Ovary (tissue), 7 donors: ENCODE measurements at regions not wholly inside any gene's neighbourhood (a gene's known extent, or its start where the extent isn't known, plus 50 kb on each side); places are given as distances from the start of the nearest gene placed in this dataset.

ENCODE experiments used
- DNase-seq, 5 donors: peaks; one replicate each; pipeline ENCODE4 v3.0.0-alpha.2; 2019 to 2020
- H3K27ac ChIP-seq, 2 donors: fragments of 200-600 bp; one replicate each; pipeline versions ENCODE4 v1.5.1 to v1.8.0; 2019 to 2022
- H3K27me3 ChIP-seq: fragments of 200-600 bp; one replicate; pipeline ENCODE4 v1.8.0; 2022
- H3K36me3 ChIP-seq: fragments of 200-600 bp; sonication (generic); one replicate; pipeline ENCODE4 v1.5.1; 2019
- H3K4me1 ChIP-seq: one replicate; pipeline ENCODE4 v1.8.1; 2013; ENCODE audit warnings: mild to moderate bottlenecking, moderate library complexity; ENCODE audit not compliant: insufficient read depth
- H3K4me3 ChIP-seq: fragments of 200-600 bp; sonication (generic); one replicate; pipeline ENCODE4 v1.5.1; 2017
- H3K9me3 ChIP-seq, 2 donors: fragments of 200-600 bp in 1 of 2; sonication (generic) in 1 of 2; one replicate each; pipeline versions ENCODE4 v1.5.1 to v1.8.1; 2013 to 2019; ENCODE audit warnings: mild to moderate bottlenecking in 1 of 2, moderate library complexity in 1 of 2
- EP300 ChIP-seq: sonication (generic); formaldehyde crosslinking; IDR thresholded peaks from one replicate; pipeline ENCODE4 v1.6.1; 2017; ENCODE audit warnings: antibody characterized with exemption
- POLR2A ChIP-seq: fragments of 450-650 bp; IDR thresholded peaks from one replicate; pipeline ENCODE4 v1.6.1; 2017; ENCODE audit warnings: antibody characterized with exemption, mild to moderate bottlenecking, moderate library complexity
- WGBS, 3 donors: extraction: QIAGEN DNeasy Blood & Tissue Kit in 1 of 3; methylation state at CpG; one replicate each; pipeline versions ENCODE4 v1.1.5 to v1.1.7; 2013 to 2017; 5-methylcytosine and 5-hydroxymethylcytosine counted together
- intact Hi-C, 4 donors: fragments of 100-400 bp; cut with DNase I; formaldehyde crosslinking; loops; one replicate each; pipeline versions ENCODE4 v1.11.0 to v1.15.1; 2022 to 2023
- TF ChIP-seq, protein P1 (sequence below), 3 donors: fragments of 450-650 bp in 2 of 3; fragments of 200-600 bp in 1 of 3; IDR thresholded peaks; one replicate each; pipeline versions ENCODE4 v1.5.1 to v1.8.0; 2016 to 2022; ENCODE audit warnings: antibody characterized with exemption in 3 of 3, mild to moderate bottlenecking in 1 of 3
- donor health status: DM: no; HTN: no; CAD: no; lungs with moderate emphysema.
- donor health status: DM: no; HTN: no; CAD: no.
- donor health status: Bipolar disorder and iron deficiency.
- donor health status: DM: no; HTN: no; CAD: no.
- donor health status: DM: yes; HTN: yes; CAD: no.

DNA sequence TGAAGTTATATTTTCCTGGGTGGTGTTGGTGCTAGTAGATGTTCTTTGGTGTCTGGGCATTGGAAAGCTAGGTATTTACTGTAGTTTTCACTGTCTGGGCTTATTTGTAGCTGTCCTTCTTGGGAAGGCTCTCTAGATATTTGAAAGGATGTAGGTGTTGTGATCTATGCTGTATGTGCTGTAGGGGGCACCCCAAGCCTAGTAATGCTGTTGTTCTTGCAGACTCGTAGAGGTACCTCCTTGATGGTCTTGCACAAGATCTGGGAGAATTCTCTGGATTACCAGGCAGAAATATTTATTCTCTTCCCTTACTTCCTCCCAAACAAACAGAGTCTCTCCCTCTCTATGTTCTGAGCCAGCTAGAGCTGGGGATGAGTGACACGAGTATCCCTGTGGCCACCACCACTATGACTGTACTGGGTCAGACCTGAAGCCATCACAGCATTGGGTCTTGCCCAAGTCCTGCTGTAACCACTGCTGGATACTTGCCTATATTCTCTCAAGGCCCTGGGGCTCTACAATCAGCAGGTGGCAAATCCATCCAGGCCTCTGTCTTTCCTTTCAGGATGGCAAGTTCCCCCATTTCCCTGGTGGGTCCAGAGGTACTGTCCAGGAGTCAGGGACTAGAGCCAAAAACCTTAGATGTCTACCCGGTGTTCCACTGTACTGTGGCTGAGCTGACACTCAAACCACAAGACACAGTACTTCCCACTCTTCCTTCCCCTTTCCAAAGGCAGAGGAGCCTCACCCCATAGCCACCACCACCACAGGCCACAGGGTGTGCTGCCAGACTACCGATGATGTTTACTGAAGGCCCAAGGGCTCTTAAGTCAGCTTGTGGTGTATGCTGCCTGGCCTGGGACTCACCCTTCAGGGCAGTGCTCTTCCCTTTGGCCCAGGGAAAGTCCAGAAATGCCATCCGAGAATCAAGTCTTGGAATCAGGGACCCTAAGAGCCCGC is 195.2 kb upstream of the DPPA4 start:
- Histone ChIP-seq H3K4me1 (no peaks in the 10 kb centered on the region), H3K36me3 (no peaks in the 10 kb centered on the region), H3K9me3 (no peaks in the 10 kb centered on the region), H3K4me3 (no peak overlapping the region), H3K27ac (no peak overlapping the region), H3K27me3 (no peaks in the 10 kb centered on the region)
- intact Hi-C loops: no loop called here
- DNase-seq: no peak
- WGBS, 3 donors: 75 to 76% (median 76%) methylated on average over 6 of the region's 6 CpGs
- TF ChIP-seq POLR2A: no peak
- TF ChIP-seq EP300: no peak
- TF ChIP-seq, protein P1, sequence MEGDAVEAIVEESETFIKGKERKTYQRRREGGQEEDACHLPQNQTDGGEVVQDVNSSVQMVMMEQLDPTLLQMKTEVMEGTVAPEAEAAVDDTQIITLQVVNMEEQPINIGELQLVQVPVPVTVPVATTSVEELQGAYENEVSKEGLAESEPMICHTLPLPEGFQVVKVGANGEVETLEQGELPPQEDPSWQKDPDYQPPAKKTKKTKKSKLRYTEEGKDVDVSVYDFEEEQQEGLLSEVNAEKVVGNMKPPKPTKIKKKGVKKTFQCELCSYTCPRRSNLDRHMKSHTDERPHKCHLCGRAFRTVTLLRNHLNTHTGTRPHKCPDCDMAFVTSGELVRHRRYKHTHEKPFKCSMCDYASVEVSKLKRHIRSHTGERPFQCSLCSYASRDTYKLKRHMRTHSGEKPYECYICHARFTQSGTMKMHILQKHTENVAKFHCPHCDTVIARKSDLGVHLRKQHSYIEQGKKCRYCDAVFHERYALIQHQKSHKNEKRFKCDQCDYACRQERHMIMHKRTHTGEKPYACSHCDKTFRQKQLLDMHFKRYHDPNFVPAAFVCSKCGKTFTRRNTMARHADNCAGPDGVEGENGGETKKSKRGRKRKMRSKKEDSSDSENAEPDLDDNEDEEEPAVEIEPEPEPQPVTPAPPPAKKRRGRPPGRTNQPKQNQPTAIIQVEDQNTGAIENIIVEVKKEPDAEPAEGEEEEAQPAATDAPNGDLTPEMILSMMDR (IDR thresholded peaks at IDR 0.05): no peak

GRCh38 chr3:109545746-109546145 is 208.4 kb upstream of the DPPA4 start:
- TF ChIP-seq EP300 (no peak), POLR2A (no peak)
- TF ChIP-seq, protein P1 (IDR thresholded peaks at IDR 0.05): no peak
- WGBS, 3 donors: 26 to 63% (median 32%) methylated on average over 10 of the region's 10 CpGs
- no peaks in the 10 kb centered on the region for H3K27me3 ChIP-seq
- no peaks in the 10 kb centered on the region for H3K9me3 ChIP-seq
- no peak overlapping the region for H3K27ac ChIP-seq
- no peak for DNase-seq
- H3K4me3 ChIP-seq: no peak overlapping the region
- intact Hi-C loops: loop anchor here in 1 of 4 donors (1.0 kb wide), 1 partner anchor 40 kb away; no protein-coding TSS in a partner anchor
- H3K4me1 ChIP-seq: no peaks in the 10 kb centered on the region
- no peaks in the 10 kb centered on the region for H3K36me3 ChIP-seq

GRCh38 chr3:109548192-109548938 is 211.0 kb upstream of the DPPA4 start:
- Histone ChIP-seq H3K27ac (no peak overlapping the region), H3K4me3 (no peak overlapping the region), H3K27me3 (no peaks in the 10 kb centered on the region), H3K36me3 (no peaks in the 10 kb centered on the region), H3K4me1 (no peaks in the 10 kb centered on the region), H3K9me3 (no peaks in the 10 kb centered on the region)
- WGBS, 3 donors: 61 to 73% (median 62%) methylated on average over 1 of the region's 1 CpG
- no peak for TF ChIP-seq EP300
- TF ChIP-seq, protein P1 (IDR thresholded peaks at IDR 0.05): no peak
- TF ChIP-seq POLR2A: no peak
- intact Hi-C loops: no loop called here
- DNase-seq: no peak

DNA sequence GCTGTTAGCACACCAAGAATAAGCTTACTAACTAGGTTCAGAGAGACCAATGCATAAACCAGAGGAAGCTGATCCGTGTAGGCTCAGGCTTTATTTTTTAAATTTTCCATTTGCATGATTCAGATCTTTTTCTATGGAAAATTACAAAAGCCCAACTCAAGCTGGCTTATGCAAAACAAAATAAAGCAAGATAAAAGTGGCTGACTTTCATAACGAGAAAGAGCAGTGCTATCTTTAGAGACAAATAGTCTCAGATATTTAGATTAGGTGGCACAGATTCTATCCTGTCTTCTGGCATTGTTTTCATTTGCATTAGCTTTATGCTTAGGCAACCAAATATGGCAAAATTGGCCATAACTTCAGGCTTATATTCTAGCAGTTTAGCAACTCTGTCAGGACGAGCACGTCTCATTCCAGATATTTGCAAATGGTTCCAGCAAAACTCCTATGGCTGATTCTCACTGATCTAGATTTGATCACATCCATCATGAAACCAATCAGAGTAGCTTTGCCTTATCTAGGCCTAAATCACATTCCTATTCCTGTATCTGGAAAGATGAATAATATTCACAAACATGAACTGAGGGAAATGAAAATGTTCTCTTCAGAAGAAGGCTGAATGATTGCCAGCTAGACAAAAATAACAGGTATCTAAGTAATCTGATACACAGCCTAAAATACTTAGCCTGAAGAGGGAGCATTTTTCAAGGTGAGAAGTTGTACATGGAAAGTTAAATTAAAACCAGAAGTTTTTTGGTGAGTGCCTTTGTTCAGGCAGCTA is 216.4 kb upstream of the DPPA4 start:
- H3K27me3 ChIP-seq: no peaks in the 10 kb centered on the region
- H3K36me3 ChIP-seq: no peaks in the 10 kb centered on the region
- DNase-seq: no peak
- no peak overlapping the region for H3K27ac ChIP-seq
- WGBS, 3 donors: 39 to 47% (median 43%) methylated on average over 4 of the region's 4 CpGs
- intact Hi-C loops: no loop called here
- H3K9me3 ChIP-seq: no peaks in the 10 kb centered on the region
- no peak for TF ChIP-seq EP300
- no peak for TF ChIP-seq POLR2A
- TF ChIP-seq, protein P1 (IDR thresholded peaks at IDR 0.05): no peak
- no peak overlapping the region for H3K4me3 ChIP-seq
- H3K4me1 ChIP-seq: no peaks in the 10 kb centered on the region
